ENCODE measurements at regions not wholly inside any gene's neighbourhood (a gene's known extent, or its start where the extent isn't known, plus 50 kb on each side); places are given as distances from the start of the nearest gene placed in this dataset.

GRCh38 chr12:98355933-98356332 lies 159.5 kb upstream of the TMPO start:
- TF ChIP-seq CTCF (IDR thresholded peaks at IDR 0.05; ENCODE audit: low read length) (no peak), EZH2 (IDR thresholded peaks at IDR 0.05; ENCODE audit: borderline replicate concordance, low read length) (no peak)
